Activated naive CD8-positive, alpha-beta T cell treated with anti-CD3 and anti-CD28 coated beads for 36 hours (primary cell): ENCODE measurements at regions not wholly inside any gene's neighbourhood (a gene's known extent, or its start where the extent isn't known, plus 50 kb on each side); places are given as distances from the start of the nearest gene placed in this dataset.

ENCODE experiments used
- DNase-seq: peaks from one replicate; pipeline ENCODE4 v3.0.0; 2021
- H3K27ac Mint-ChIP-seq: one replicate; pipeline ENCODE4 v1.8.0; 2022; ENCODE audit warnings: mild to moderate bottlenecking, moderate library complexity, mixed read lengths
- H3K27me3 Mint-ChIP-seq: one replicate; pipeline ENCODE4 v1.8.0; 2022; ENCODE audit warnings: mild to moderate bottlenecking, mixed read lengths
- H3K36me3 Mint-ChIP-seq: one replicate; pipeline ENCODE4 v1.8.0; 2021; ENCODE audit warnings: mild to moderate bottlenecking, mixed read lengths
- H3K4me1 Mint-ChIP-seq: one replicate; pipeline ENCODE4 v1.8.0; 2021; ENCODE audit warnings: mixed read lengths
- H3K4me3 Mint-ChIP-seq: one replicate; pipeline ENCODE4 v1.8.0; 2022; ENCODE audit warnings: mild to moderate bottlenecking, moderate library complexity, mixed read lengths
- H3K9me3 Mint-ChIP-seq: one replicate; pipeline ENCODE4 v1.8.0; 2022; ENCODE audit warnings: mixed read lengths

- no peak overlapping the region for H3K27ac Mint-ChIP-seq
- H3K36me3 Mint-ChIP-seq, result no peaks in the 10 kb centered on the region
- H3K4me3 Mint-ChIP-seq, result no peak overlapping the region
- H3K4me1 Mint-ChIP-seq, result no peaks in the 10 kb centered on the region
- H3K27me3 Mint-ChIP-seq, result no peaks in the 10 kb centered on the region
- no peak for DNase-seq
- H3K9me3 Mint-ChIP-seq, result peaks cover 6% of the 10 kb centered on the region
These were observed 205.8 kb upstream of the LYPLAL1 start for GRCh38 chr1:218967836-218968235.

- Mint-ChIP-seq H3K4me1 (no peaks in the 10 kb centered on the region), H3K9me3 (peaks cover 6% of the 10 kb centered on the region), H3K27ac (no peak overlapping the region), H3K27me3 (no peaks in the 10 kb centered on the region), H3K4me3 (no peak overlapping the region), H3K36me3 (no peaks in the 10 kb centered on the region)
- DNase-seq, result no peak
These were observed 204.7 kb upstream of the LYPLAL1 start for GRCh38 chr1:218969006-218969405.

GRCh38 chr1:218970397-218970990 lies 203.2 kb upstream of the LYPLAL1 start:
- DNase-seq, result no peak
- Mint-ChIP-seq H3K27ac (no peak overlapping the region), H3K4me1 (no peaks in the 10 kb centered on the region), H3K36me3 (no peaks in the 10 kb centered on the region), H3K27me3 (no peaks in the 10 kb centered on the region), H3K9me3 (peaks cover 6% of the 10 kb centered on the region), H3K4me3 (no peak overlapping the region)

GRCh38 chr1:218971156-218971555 lies 202.5 kb upstream of the LYPLAL1 start:
- no peaks in the 10 kb centered on the region for H3K27me3 Mint-ChIP-seq
- no peak for DNase-seq
- peaks cover 6% of the 10 kb centered on the region for H3K9me3 Mint-ChIP-seq
- no peaks in the 10 kb centered on the region for H3K36me3 Mint-ChIP-seq
- H3K4me3 Mint-ChIP-seq, result no peak overlapping the region
- H3K27ac Mint-ChIP-seq, result no peak overlapping the region
- no peaks in the 10 kb centered on the region for H3K4me1 Mint-ChIP-seq

- H3K4me1 Mint-ChIP-seq, result no peaks in the 10 kb centered on the region
- no peaks in the 10 kb centered on the region for H3K36me3 Mint-ChIP-seq
- DNase-seq, result no peak
- no peak overlapping the region for H3K27ac Mint-ChIP-seq
- H3K4me3 Mint-ChIP-seq, result no peak overlapping the region
- H3K9me3 Mint-ChIP-seq, result no peaks in the 10 kb centered on the region
- H3K27me3 Mint-ChIP-seq, result no peaks in the 10 kb centered on the region
These were observed 192.8 kb upstream of the LYPLAL1 start for GRCh38 chr1:218980881-218981280.

- H3K4me3 Mint-ChIP-seq, result no peak overlapping the region
- peaks cover under 1% of the 10 kb centered on the region for H3K9me3 Mint-ChIP-seq
- no peaks in the 10 kb centered on the region for H3K27me3 Mint-ChIP-seq
- no peaks in the 10 kb centered on the region for H3K36me3 Mint-ChIP-seq
- H3K4me1 Mint-ChIP-seq, result no peaks in the 10 kb centered on the region
- no peak overlapping the region for H3K27ac Mint-ChIP-seq
- DNase-seq, result no peak
These were observed 191.2 kb upstream of the LYPLAL1 start for GRCh38 chr1:218982482-218982881.

- Mint-ChIP-seq H3K27ac (no peak overlapping the region), H3K36me3 (no peaks in the 10 kb centered on the region), H3K4me3 (no peak overlapping the region), H3K9me3 (peaks cover 4% of the 10 kb centered on the region), H3K4me1 (no peaks in the 10 kb centered on the region), H3K27me3 (no peaks in the 10 kb centered on the region)
- no peak for DNase-seq
These were observed 190.2 kb upstream of the LYPLAL1 start for GRCh38 chr1:218983433-218983832.

GRCh38 chr1:218983848-218984247 lies 189.8 kb upstream of the LYPLAL1 start:
- peaks cover 4% of the 10 kb centered on the region for H3K9me3 Mint-ChIP-seq
- no peak overlapping the region for H3K27ac Mint-ChIP-seq
- H3K27me3 Mint-ChIP-seq, result no peaks in the 10 kb centered on the region
- H3K4me3 Mint-ChIP-seq, result no peak overlapping the region
- no peak for DNase-seq
- H3K4me1 Mint-ChIP-seq, result no peaks in the 10 kb centered on the region
- H3K36me3 Mint-ChIP-seq, result no peaks in the 10 kb centered on the region

GRCh38 chr1:218985424-218985984 lies 188.2 kb upstream of the LYPLAL1 start:
- Mint-ChIP-seq H3K4me3 (no peak overlapping the region), H3K4me1 (no peaks in the 10 kb centered on the region), H3K27ac (no peak overlapping the region), H3K36me3 (no peaks in the 10 kb centered on the region), H3K9me3 (peaks cover 6% of the 10 kb centered on the region), H3K27me3 (no peaks in the 10 kb centered on the region)
- DNase-seq, result no peak

GRCh38 chr1:218986816-218987215 lies 186.9 kb upstream of the LYPLAL1 start:
- Mint-ChIP-seq H3K27ac (no peak overlapping the region), H3K36me3 (no peaks in the 10 kb centered on the region), H3K9me3 (peaks cover 6% of the 10 kb centered on the region), H3K27me3 (no peaks in the 10 kb centered on the region), H3K4me3 (no peak overlapping the region), H3K4me1 (no peaks in the 10 kb centered on the region)
- no peak for DNase-seq

GRCh38 chr1:218990019-218990418 lies 183.7 kb upstream of the LYPLAL1 start:
- Mint-ChIP-seq H3K4me1 (no peaks in the 10 kb centered on the region), H3K27me3 (no peaks in the 10 kb centered on the region), H3K36me3 (no peaks in the 10 kb centered on the region), H3K4me3 (no peak overlapping the region), H3K9me3 (peaks cover 6% of the 10 kb centered on the region), H3K27ac (no peak overlapping the region)
- no peak for DNase-seq

GRCh38 chr1:218991089-218991488 lies 182.6 kb upstream of the LYPLAL1 start:
- Mint-ChIP-seq H3K27me3 (no peaks in the 10 kb centered on the region), H3K4me1 (no peaks in the 10 kb centered on the region), H3K36me3 (no peaks in the 10 kb centered on the region), H3K9me3 (peaks cover 6% of the 10 kb centered on the region), H3K4me3 (no peak overlapping the region), H3K27ac (no peak overlapping the region)
- DNase-seq, result no peak

GRCh38 chr1:218994615-218995014 lies 179.1 kb upstream of the LYPLAL1 start:
- Mint-ChIP-seq H3K27me3 (no peaks in the 10 kb centered on the region), H3K27ac (no peak overlapping the region), H3K4me1 (no peaks in the 10 kb centered on the region), H3K36me3 (no peaks in the 10 kb centered on the region), H3K4me3 (no peak overlapping the region), H3K9me3 (no peaks in the 10 kb centered on the region)
- DNase-seq, result no peak

GRCh38 chr1:218995091-218995665 lies 178.5 kb upstream of the LYPLAL1 start:
- Mint-ChIP-seq H3K36me3 (no peaks in the 10 kb centered on the region), H3K27me3 (no peaks in the 10 kb centered on the region), H3K4me3 (no peak overlapping the region), H3K27ac (no peak overlapping the region), H3K9me3 (no peaks in the 10 kb centered on the region), H3K4me1 (no peaks in the 10 kb centered on the region)
- DNase-seq, result no peak

GRCh38 chr1:218996362-218996761 lies 177.3 kb upstream of the LYPLAL1 start:
- Mint-ChIP-seq H3K4me3 (no peak overlapping the region), H3K27me3 (no peaks in the 10 kb centered on the region), H3K27ac (no peak overlapping the region), H3K36me3 (no peaks in the 10 kb centered on the region), H3K9me3 (no peaks in the 10 kb centered on the region), H3K4me1 (no peaks in the 10 kb centered on the region)
- no peak for DNase-seq

GRCh38 chr1:219000005-219000404 lies 173.7 kb upstream of the LYPLAL1 start:
- no peaks in the 10 kb centered on the region for H3K4me1 Mint-ChIP-seq
- H3K27ac Mint-ChIP-seq, result no peak overlapping the region
- peaks cover 7% of the 10 kb centered on the region for H3K9me3 Mint-ChIP-seq
- no peaks in the 10 kb centered on the region for H3K36me3 Mint-ChIP-seq
- no peaks in the 10 kb centered on the region for H3K27me3 Mint-ChIP-seq
- no peak overlapping the region for H3K4me3 Mint-ChIP-seq
- no peak for DNase-seq
